IMR-90 (cell line): ENCODE measurements at regions not wholly inside any gene's neighbourhood (a gene's known extent, or its start where the extent isn't known, plus 50 kb on each side); places are given as distances from the start of the nearest gene placed in this dataset.
A peak's percentile ranks its signal among the peaks of the same experiment; 100 is the strongest.

Source experiments
- ATAC-seq: fragments of 200-7000 bp; cut with Tn5 transposase; 2 replicates; pipeline ENCODE4 v1.9.1; 2020; ENCODE audit warnings: low read depth, mild to moderate bottlenecking, moderate library complexity
- BruUV-seq: library from RNA; stranded (reverse); fragments of 400-500 nt; replicated peaks from 2 replicates; lab custom pipeline; 2021; lab: Mats Ljungman, UMichigan
- CTCF ChIA-PET: fragments of 300-600 bp; formaldehyde crosslinking; extraction: SDS; loops from one replicate; lab custom pipeline; 2021; ENCODE audit warnings: antibody characterized with exemption; lab: Yijun Ruan, JAX
- POLR2A ChIA-PET: fragments of 300-600 bp; sonication (Branson Sonifier 250); formaldehyde crosslinking; loops from one replicate; lab custom pipeline; 2022; ENCODE audit warnings: antibody characterized with exemption; ENCODE audit not compliant: unreplicated experiment; lab: Charles Lee
- DNase-seq: peaks from one replicate; pipeline ENCODE4 v3.0.0; 2013
- H2AFZ ChIP-seq: replicated peaks from 2 replicates; pipeline ENCODE3; 2013; ENCODE audit warnings: low read length, mild to moderate bottlenecking; ENCODE audit not compliant: poor library complexity
- H2AK5ac ChIP-seq: 2 replicates; pipeline ENCODE4 v1.6.1; 2013; ENCODE audit warnings: low read depth, low read length, inconsistent platforms
- H2AK9ac ChIP-seq: replicated peaks from 2 replicates; pipeline ENCODE3; 2013; ENCODE audit warnings: mild to moderate bottlenecking, low read depth, low read length, moderate library complexity; ENCODE audit not compliant: poor library complexity
- H2BK120ac ChIP-seq: 2 replicates; pipeline ENCODE4 v1.6.1; 2013; ENCODE audit warnings: low read depth, low read length, inconsistent platforms
- H2BK15ac ChIP-seq: 3 replicates; pipeline ENCODE4 v1.6.1; 2013; ENCODE audit warnings: low read depth, low read length, inconsistent platforms
- H2BK20ac ChIP-seq: 2 replicates; pipeline ENCODE4 v1.6.1; 2013; ENCODE audit warnings: low read depth, mild to moderate bottlenecking, inconsistent platforms, low read length, moderate library complexity
- H2BK5ac ChIP-seq: 2 replicates; pipeline ENCODE4 v1.6.1; 2013; ENCODE audit warnings: mild to moderate bottlenecking, low read depth, low read length, inconsistent platforms; ENCODE audit not compliant: poor library complexity, severe bottlenecking
- H3K14ac ChIP-seq: replicated peaks from 2 replicates; pipeline ENCODE4 v1.6.1; 2013; ENCODE audit warnings: low read depth, low read length, inconsistent platforms
- H3K18ac ChIP-seq: 2 replicates; pipeline ENCODE4 v1.6.1; 2013; ENCODE audit warnings: low read depth, low read length, control low read depth
- H3K23ac ChIP-seq: 2 replicates; pipeline ENCODE4 v1.6.1; 2013; ENCODE audit warnings: low read depth, low read length, inconsistent platforms
- H3K27ac ChIP-seq: 2 replicates; pipeline ENCODE4 v1.5.1; 2013; ENCODE audit warnings: mild to moderate bottlenecking, control low read depth, low read length; ENCODE audit not compliant: insufficient read depth
- H3K27me3 ChIP-seq: 2 replicates; pipeline ENCODE4 v1.6.1; 2013; ENCODE audit warnings: low read length; ENCODE audit not compliant: control insufficient read depth, insufficient read depth
- H3K36me3 ChIP-seq: 2 replicates; pipeline ENCODE4 v1.6.1; 2013; ENCODE audit warnings: low read length, mixed read lengths; ENCODE audit not compliant: control insufficient read depth, insufficient read depth
- H3K4ac ChIP-seq: 2 replicates; pipeline ENCODE4 v1.6.1; 2013; ENCODE audit warnings: low read depth, low read length, inconsistent platforms
- H3K4me1 ChIP-seq: 2 replicates; pipeline ENCODE4 v1.6.1; 2013; ENCODE audit warnings: low read length, mixed read lengths; ENCODE audit not compliant: control insufficient read depth, insufficient read depth
- H3K4me2 ChIP-seq: 2 replicates; pipeline ENCODE4 v1.6.1; 2013; ENCODE audit warnings: low read depth, mild to moderate bottlenecking, control low read depth, low read length, moderate library complexity
- H3K4me3 ChIP-seq: 2 replicates; pipeline ENCODE4 v1.5.1; 2013; ENCODE audit warnings: low read depth, mild to moderate bottlenecking, control low read depth, low read length, moderate library complexity; ENCODE audit not compliant: insufficient read depth
- H3K56ac ChIP-seq: 2 replicates; pipeline ENCODE4 v1.6.1; 2013; ENCODE audit warnings: low read length, inconsistent platforms; ENCODE audit not compliant: insufficient read depth; ENCODE audit errors: extremely low read depth
- H3K79me1 ChIP-seq, 2 experiments: 2 replicates each; pipeline ENCODE4 v1.6.1; 2013; ENCODE audit warnings: low read length in 2 of 2, inconsistent platforms in 1 of 2, low read depth in 1 of 2
- H3K9ac ChIP-seq: 2 replicates; pipeline ENCODE4 v1.6.1; 2013; ENCODE audit warnings: low read depth, low read length, control low read depth
- H3K9me1 ChIP-seq: 2 replicates; pipeline ENCODE4 v1.6.1; 2013; ENCODE audit warnings: low read length, inconsistent platforms; ENCODE audit not compliant: insufficient read depth
- H3K9me3 ChIP-seq: 2 replicates; pipeline ENCODE4 v1.6.1; 2013; ENCODE audit warnings: low read length; ENCODE audit not compliant: control insufficient read depth, insufficient read depth
- H4K20me1 ChIP-seq: 2 replicates; pipeline ENCODE4 v1.6.1; 2013; ENCODE audit warnings: low read length, inconsistent platforms; ENCODE audit not compliant: insufficient read depth
- H4K5ac ChIP-seq: 2 replicates; pipeline ENCODE4 v1.6.1; 2013; ENCODE audit warnings: mild to moderate bottlenecking, low read depth, low read length, control low read depth
- H4K8ac ChIP-seq, 2 experiments: 2 replicates each; pipeline ENCODE4 v1.6.1; 2013; ENCODE audit warnings: low read depth in 2 of 2, low read length in 2 of 2, control low read depth in 1 of 2, inconsistent platforms in 1 of 2
- H4K91ac ChIP-seq: 2 replicates; pipeline ENCODE4 v1.6.1; 2013; ENCODE audit warnings: low read depth, low read length, inconsistent platforms; ENCODE audit not compliant: insufficient read depth
- CEBPB ChIP-seq: IDR thresholded peaks from 2 replicates; pipeline ENCODE4 v1.6.1; 2012; ENCODE audit warnings: low read depth, low read length, improper control_type of control experiment
- CHD1 ChIP-seq: IDR thresholded peaks from 2 replicates; pipeline ENCODE4 v1.6.1; 2012; ENCODE audit warnings: low read depth, low read length, improper control_type of control experiment
- MAFK ChIP-seq: IDR thresholded peaks from 2 replicates; pipeline ENCODE4 v1.6.1; 2012; ENCODE audit warnings: low read depth, low read length, improper control_type of control experiment
- MAZ ChIP-seq: IDR thresholded peaks from 2 replicates; pipeline ENCODE4 v1.6.1; 2012; ENCODE audit warnings: low read depth, mild to moderate bottlenecking, low read length, improper control_type of control experiment, moderate library complexity, borderline replicate concordance
- MXI1 ChIP-seq: IDR thresholded peaks from 2 replicates; pipeline ENCODE4 v1.6.1; 2012; ENCODE audit warnings: low read depth, mild to moderate bottlenecking, low read length, moderate library complexity, borderline replicate concordance
- NFE2L2 ChIP-seq: fragments of 150-350 bp; IDR thresholded peaks from 2 replicates; pipeline ENCODE4 v1.6.1; 2016; ENCODE audit warnings: low read depth, mild to moderate bottlenecking, low read length
- POLR2A ChIP-seq: IDR thresholded peaks from 2 replicates; pipeline ENCODE4 v1.6.1; 2012; ENCODE audit warnings: mild to moderate bottlenecking, low read depth, low read length
- RAD21 ChIP-seq: IDR thresholded peaks from 2 replicates; pipeline ENCODE4 v1.6.1; 2012; ENCODE audit warnings: low read length, improper control_type of control experiment
- dilution Hi-C: fragments of 300-500 bp; cut with HindIII; formaldehyde crosslinking; loops from one replicate; pipeline ENCODE4 v1.14.3; 2018; ENCODE audit warnings: low sequenced_read_pairs; ENCODE audit not compliant: unreplicated experiment
- in situ Hi-C: fragments of 300-500 bp; cut with MboI; formaldehyde crosslinking; loops from 3 replicates; pipeline ENCODE4 v1.14.3; 2019; ENCODE audit warnings: low sequenced_read_pairs, inconsistent platforms, mixed read lengths
- intact Hi-C: fragments of 100-400 bp; cut with micrococcal nuclease; formaldehyde crosslinking; loops from 2 replicates; pipeline ENCODE4 v1.10.0; 2022
- TF ChIP-seq, protein P1 (sequence below): fragments of 150-350 bp; IDR thresholded peaks from 2 replicates; pipeline ENCODE4 v1.6.1; 2017; ENCODE audit warnings: mild to moderate bottlenecking, antibody characterized with exemption, low read length, low read depth

DNA sequence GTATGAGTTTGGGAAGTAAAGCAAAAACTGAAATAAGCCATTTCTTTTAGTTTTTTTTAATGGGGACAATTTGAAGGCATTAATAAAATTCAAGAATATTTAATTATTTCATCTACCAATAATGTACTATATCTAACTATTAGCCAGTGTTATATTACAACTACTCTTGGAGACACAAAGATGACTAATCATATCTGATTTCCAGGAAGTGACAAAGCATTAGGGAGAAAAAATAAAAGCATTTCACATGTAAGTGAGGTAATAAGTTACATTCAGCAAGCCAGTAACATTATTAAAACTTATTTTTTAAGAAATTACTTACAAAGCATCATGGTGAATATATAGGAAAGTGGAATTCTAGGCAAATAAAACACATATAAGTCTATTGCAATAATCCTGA is 781.3 kb upstream of the NRXN1 start:
- no peak overlapping the region for H3K4me2 ChIP-seq
- peak; percentile 50; the same call in 1 of the 2 replicates for ATAC-seq
- DNase-seq, result peak; percentile 86

More for the DNA sequence above, 781.3 kb upstream of the NRXN1 start:
- Histone ChIP-seq H4K8ac (peak overlapping the region in 1 of 2 experiments; percentile 86; a peak in 1 of 4 replicates), H2AK5ac (no peak overlapping the region), H4K20me1 (no peaks in the 10 kb centered on the region), H2BK120ac (peak overlapping the region; percentile 87; the same call in 1 of the 2 replicates), H3K9me1 (no peaks in the 10 kb centered on the region), H3K36me3 (no peaks in the 10 kb centered on the region), H3K4me3 (no peak overlapping the region), H3K27ac (no peak overlapping the region), H3K23ac (no peak overlapping the region), H3K27me3 (no peaks in the 10 kb centered on the region), H3K9me3 (no peaks in the 10 kb centered on the region), H2BK5ac (peak overlapping the region; percentile 96), H4K91ac (no peak overlapping the region), H2AFZ (no peak overlapping the region), H3K79me1 (no peaks in the 10 kb centered on the region), H3K4ac (peak overlapping the region; percentile 24; the same call in 1 of the 2 replicates), H3K56ac (no peak overlapping the region), H2BK15ac (no peak overlapping the region), H4K5ac (no peak overlapping the region), H3K14ac (no peak overlapping the region), H3K18ac (no peak overlapping the region), H2AK9ac (no peak overlapping the region), H3K4me1 (no peaks in the 10 kb centered on the region; the same call in 1 of the 2 replicates), H2BK20ac (peak overlapping the region; percentile 65; the same call in 1 of the 2 replicates), H3K9ac (no peak overlapping the region)
- CTCF ChIA-PET, result no interaction called here
- in situ Hi-C loops, result no loop called here
- no TSS peak for BruUV-seq
- intact Hi-C loops, result no loop called here
- POLR2A ChIA-PET, result no interaction called here
- dilution Hi-C loops, result no loop called here
- TF ChIP-seq NFE2L2 (peak; percentile 60), POLR2A (no peak), MAZ (no peak), CHD1 (no peak), MXI1 (no peak), MAFK (0 out of 2 replicates have a peak, but pooled peaks have one; percentile 18), RAD21 (no peak), CEBPB (peak; percentile 42; the same call in 1 of the 2 replicates)
- TF ChIP-seq, protein P1, sequence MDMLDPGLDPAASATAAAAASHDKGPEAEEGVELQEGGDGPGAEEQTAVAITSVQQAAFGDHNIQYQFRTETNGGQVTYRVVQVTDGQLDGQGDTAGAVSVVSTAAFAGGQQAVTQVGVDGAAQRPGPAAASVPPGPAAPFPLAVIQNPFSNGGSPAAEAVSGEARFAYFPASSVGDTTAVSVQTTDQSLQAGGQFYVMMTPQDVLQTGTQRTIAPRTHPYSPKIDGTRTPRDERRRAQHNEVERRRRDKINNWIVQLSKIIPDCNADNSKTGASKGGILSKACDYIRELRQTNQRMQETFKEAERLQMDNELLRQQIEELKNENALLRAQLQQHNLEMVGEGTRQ, result no peak
